Hepatocyte (in vitro differentiated cells): ENCODE measurements at regions not wholly inside any gene's neighbourhood (a gene's known extent, or its start where the extent isn't known, plus 50 kb on each side); places are given as distances from the start of the nearest gene placed in this dataset.

Source experiments
- DNase-seq: peaks from one replicate; pipeline ENCODE4 v3.0.0-alpha.2; 2016; ENCODE audit warnings: low spot score
- H2AFZ ChIP-seq: fragments of 200-600 bp; sonication (generic); 2 replicates; pipeline ENCODE4 v1.6.0; 2016; ENCODE audit warnings: antibody characterized with exemption, mild to moderate bottlenecking
- H3K27ac ChIP-seq: fragments of 200-600 bp; sonication (generic); 2 replicates; pipeline ENCODE4 v1.5.1; 2016; ENCODE audit warnings: mild to moderate bottlenecking
- H3K27me3 ChIP-seq: fragments of 200-600 bp; sonication (generic); 2 replicates; pipeline ENCODE4 v1.6.1; 2016
- H3K36me3 ChIP-seq: fragments of 200-600 bp; sonication (generic); replicated peaks from 2 replicates; pipeline ENCODE4 v1.5.1; 2016; ENCODE audit warnings: low read depth; ENCODE audit not compliant: insufficient read depth
- H3K4me1 ChIP-seq: fragments of 200-600 bp; sonication (generic); 2 replicates; pipeline ENCODE4 v1.5.1; 2016; ENCODE audit warnings: mild to moderate bottlenecking, moderate library complexity; ENCODE audit not compliant: insufficient read depth
- H3K4me2 ChIP-seq: fragments of 200-600 bp; sonication (generic); 2 replicates; pipeline ENCODE4 v1.6.0; 2016
- H3K4me3 ChIP-seq: fragments of 200-600 bp; sonication (generic); 2 replicates; pipeline ENCODE4 v1.5.1; 2016; ENCODE audit warnings: mild to moderate bottlenecking
- H3K79me2 ChIP-seq: fragments of 200-600 bp; sonication (generic); 2 replicates; pipeline ENCODE4 v1.6.0; 2017; ENCODE audit warnings: mild to moderate bottlenecking
- H3K9me2 ChIP-seq: fragments of 200-600 bp; sonication (generic); replicated peaks from 2 replicates; pipeline ENCODE4 v1.6.0; 2017; ENCODE audit warnings: mild to moderate bottlenecking; ENCODE audit not compliant: insufficient read depth
- H3K9me3 ChIP-seq: fragments of 200-600 bp; sonication (generic); 2 replicates; pipeline ENCODE4 v1.5.1; 2016; ENCODE audit warnings: low read depth, mild to moderate bottlenecking
- H4K20me1 ChIP-seq: fragments of 200-600 bp; sonication (generic); 2 replicates; pipeline ENCODE4 v1.6.0; 2016; ENCODE audit warnings: mild to moderate bottlenecking; ENCODE audit not compliant: insufficient read depth, poor library complexity, severe bottlenecking
- EZH2 ChIP-seq: fragments of 200-600 bp; sonication (generic); IDR thresholded peaks from 2 replicates; pipeline ENCODE4 v1.6.1; 2016; ENCODE audit warnings: antibody characterized with exemption, mild to moderate bottlenecking, borderline replicate concordance
- EZH2phosphoT487 ChIP-seq: fragments of 200-600 bp; sonication (generic); IDR thresholded peaks from one replicate; pipeline ENCODE4 v1.6.1; 2018; ENCODE audit warnings: antibody characterized with exemption, mild to moderate bottlenecking, low read depth, moderate library complexity; ENCODE audit not compliant: unreplicated experiment, severe bottlenecking
- WGBS: methylation state at CpG from one replicate; pipeline ENCODE4 v1.1.6; 2016; ENCODE audit warnings: low lambda C conversion rate; ENCODE audit errors: missing lambda C conversion rate; 5-methylcytosine and 5-hydroxymethylcytosine counted together
- TF ChIP-seq, protein P1 (sequence below): fragments of 200-600 bp; sonication (generic); IDR thresholded peaks from 2 replicates; pipeline ENCODE4 v1.5.1; 2016; ENCODE audit warnings: antibody characterized with exemption, mild to moderate bottlenecking; ENCODE audit not compliant: poor library complexity

- H3K9me2 ChIP-seq = no peaks in the 10 kb centered on the region
- TF ChIP-seq EZH2phosphoT487 = no peak
- TF ChIP-seq EZH2 = no peak
- TF ChIP-seq, protein P1, sequence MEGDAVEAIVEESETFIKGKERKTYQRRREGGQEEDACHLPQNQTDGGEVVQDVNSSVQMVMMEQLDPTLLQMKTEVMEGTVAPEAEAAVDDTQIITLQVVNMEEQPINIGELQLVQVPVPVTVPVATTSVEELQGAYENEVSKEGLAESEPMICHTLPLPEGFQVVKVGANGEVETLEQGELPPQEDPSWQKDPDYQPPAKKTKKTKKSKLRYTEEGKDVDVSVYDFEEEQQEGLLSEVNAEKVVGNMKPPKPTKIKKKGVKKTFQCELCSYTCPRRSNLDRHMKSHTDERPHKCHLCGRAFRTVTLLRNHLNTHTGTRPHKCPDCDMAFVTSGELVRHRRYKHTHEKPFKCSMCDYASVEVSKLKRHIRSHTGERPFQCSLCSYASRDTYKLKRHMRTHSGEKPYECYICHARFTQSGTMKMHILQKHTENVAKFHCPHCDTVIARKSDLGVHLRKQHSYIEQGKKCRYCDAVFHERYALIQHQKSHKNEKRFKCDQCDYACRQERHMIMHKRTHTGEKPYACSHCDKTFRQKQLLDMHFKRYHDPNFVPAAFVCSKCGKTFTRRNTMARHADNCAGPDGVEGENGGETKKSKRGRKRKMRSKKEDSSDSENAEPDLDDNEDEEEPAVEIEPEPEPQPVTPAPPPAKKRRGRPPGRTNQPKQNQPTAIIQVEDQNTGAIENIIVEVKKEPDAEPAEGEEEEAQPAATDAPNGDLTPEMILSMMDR = no peak
- H3K36me3 ChIP-seq = no peaks in the 10 kb centered on the region
- WGBS = 38% methylated on average over 4 of the region's 4 CpGs
- H3K27ac ChIP-seq = no peak overlapping the region
- no peaks in the 10 kb centered on the region for H3K79me2 ChIP-seq
- no peak overlapping the region for H3K4me2 ChIP-seq
- H3K4me1 ChIP-seq = no peaks in the 10 kb centered on the region
- no peaks in the 10 kb centered on the region for H4K20me1 ChIP-seq
- no peak overlapping the region for H3K4me3 ChIP-seq
- no peak for DNase-seq
- no peaks in the 10 kb centered on the region for H3K9me3 ChIP-seq
- H3K27me3 ChIP-seq = no peaks in the 10 kb centered on the region
- no peak overlapping the region for H2AFZ ChIP-seq
These were observed 276.0 kb upstream of the TRIB2 start for GRCh38 chr2:12440731-12441130.

- Histone ChIP-seq H3K27me3 (no peaks in the 10 kb centered on the region), H3K79me2 (no peaks in the 10 kb centered on the region), H3K36me3 (no peaks in the 10 kb centered on the region), H3K4me2 (no peak overlapping the region), H4K20me1 (no peaks in the 10 kb centered on the region), H3K9me3 (no peaks in the 10 kb centered on the region), H3K4me1 (no peaks in the 10 kb centered on the region), H3K4me3 (no peak overlapping the region), H3K9me2 (no peaks in the 10 kb centered on the region), H3K27ac (no peak overlapping the region), H2AFZ (no peak overlapping the region)
- TF ChIP-seq, protein P1 = no peak
- TF ChIP-seq EZH2 = no peak
- TF ChIP-seq EZH2phosphoT487 = no peak
- WGBS = 56% methylated on average over 7 of the region's 7 CpGs
- no peak for DNase-seq
These were observed 274.8 kb upstream of the TRIB2 start for GRCh38 chr2:12441750-12442475.

GRCh38 chr2:12442476-12442847 is 274.3 kb upstream of the TRIB2 start:
- no peak for DNase-seq
- Histone ChIP-seq H3K27me3 (no peaks in the 10 kb centered on the region), H3K4me2 (no peak overlapping the region), H3K9me3 (no peaks in the 10 kb centered on the region), H2AFZ (no peak overlapping the region), H3K4me3 (no peak overlapping the region), H4K20me1 (no peaks in the 10 kb centered on the region), H3K79me2 (no peaks in the 10 kb centered on the region), H3K27ac (no peak overlapping the region), H3K36me3 (no peaks in the 10 kb centered on the region), H3K4me1 (no peaks in the 10 kb centered on the region), H3K9me2 (no peaks in the 10 kb centered on the region)
- 60% methylated on average over 2 of the region's 2 CpGs for WGBS
- TF ChIP-seq, protein P1 = no peak
- no peak for TF ChIP-seq EZH2phosphoT487
- no peak for TF ChIP-seq EZH2
